Nephron progenitor cell (in vitro differentiated cells): ENCODE measurements at regions not wholly inside any gene's neighbourhood (a gene's known extent, or its start where the extent isn't known, plus 50 kb on each side); places are given as distances from the start of the nearest gene placed in this dataset.

Experiments used
- DNase-seq: peaks from one replicate; pipeline ENCODE4 v3.0.0; 2021
- H3K27ac Mint-ChIP-seq: 2 replicates; pipeline ENCODE4 v1.8.0; 2021; ENCODE audit warnings: mild to moderate bottlenecking, moderate library complexity, mixed read lengths
- H3K27me3 Mint-ChIP-seq: 2 replicates; pipeline ENCODE4 v1.8.0; 2021; ENCODE audit warnings: mild to moderate bottlenecking, low read depth, mixed read lengths; ENCODE audit not compliant: poor library complexity
- H3K36me3 Mint-ChIP-seq: 2 replicates; pipeline ENCODE4 v1.8.0; 2021; ENCODE audit warnings: low read depth, mixed read lengths
- H3K4me1 Mint-ChIP-seq: 2 replicates; pipeline ENCODE4 v1.8.0; 2021; ENCODE audit warnings: mixed read lengths
- H3K4me3 Mint-ChIP-seq: 2 replicates; pipeline ENCODE4 v1.8.0; 2021; ENCODE audit warnings: mild to moderate bottlenecking, moderate library complexity, mixed read lengths
- H3K9me3 Mint-ChIP-seq: 2 replicates; pipeline ENCODE4 v1.8.0; 2021; ENCODE audit warnings: mild to moderate bottlenecking, moderate library complexity, mixed read lengths
- TF ChIP-seq, protein P1 (sequence below): fragments of 200-600 bp; sonication (generic); IDR thresholded peaks from 2 replicates; pipeline ENCODE4 v1.5.0; 2021; ENCODE audit warnings: antibody characterized with exemption

DNA sequence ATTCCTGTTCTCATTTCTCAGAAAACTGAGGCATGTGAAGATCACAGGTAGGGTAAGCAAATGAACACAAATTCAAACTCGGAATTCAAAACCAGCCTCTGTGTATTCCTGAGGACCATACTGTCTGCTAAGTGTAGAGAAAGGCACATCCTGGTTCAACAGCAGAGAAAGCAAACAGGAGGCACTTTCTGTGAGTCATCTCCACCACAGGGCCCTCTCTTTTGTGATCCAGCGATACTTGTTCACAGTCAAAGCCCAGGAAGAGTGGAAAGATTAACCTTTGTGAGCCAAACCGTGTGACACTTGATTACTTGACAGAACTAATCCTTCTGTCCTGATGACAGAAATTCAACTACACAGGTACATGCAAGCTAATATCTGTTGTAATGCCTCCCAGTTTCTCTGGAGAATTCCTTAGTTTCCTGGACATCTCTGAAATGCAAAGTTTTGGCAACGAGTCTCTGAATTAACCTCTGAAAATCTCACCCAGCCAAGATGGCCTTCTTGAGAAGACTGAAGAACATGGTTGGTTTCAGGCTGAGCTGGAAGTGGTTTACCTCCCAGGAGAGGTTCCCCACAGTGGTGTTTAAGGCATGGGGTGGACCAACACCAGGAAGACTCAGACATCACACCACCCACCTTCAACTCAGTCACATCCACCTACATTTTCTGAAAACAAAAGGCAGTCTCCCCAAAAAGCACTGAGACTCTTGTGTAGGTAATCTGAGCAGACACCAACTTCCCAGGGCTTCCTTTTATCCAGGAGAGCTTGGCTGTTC is 98.2 kb upstream of the ERG start:
- Mint-ChIP-seq H3K4me3 (no peak overlapping the region), H3K9me3 (no peaks in the 10 kb centered on the region), H3K27me3 (peaks cover 10% of the 10 kb centered on the region), H3K4me1 (peaks cover 15% of the 10 kb centered on the region), H3K36me3 (no peaks in the 10 kb centered on the region), H3K27ac (no peak overlapping the region)
- DNase-seq, result no peak
- TF ChIP-seq, protein P1, sequence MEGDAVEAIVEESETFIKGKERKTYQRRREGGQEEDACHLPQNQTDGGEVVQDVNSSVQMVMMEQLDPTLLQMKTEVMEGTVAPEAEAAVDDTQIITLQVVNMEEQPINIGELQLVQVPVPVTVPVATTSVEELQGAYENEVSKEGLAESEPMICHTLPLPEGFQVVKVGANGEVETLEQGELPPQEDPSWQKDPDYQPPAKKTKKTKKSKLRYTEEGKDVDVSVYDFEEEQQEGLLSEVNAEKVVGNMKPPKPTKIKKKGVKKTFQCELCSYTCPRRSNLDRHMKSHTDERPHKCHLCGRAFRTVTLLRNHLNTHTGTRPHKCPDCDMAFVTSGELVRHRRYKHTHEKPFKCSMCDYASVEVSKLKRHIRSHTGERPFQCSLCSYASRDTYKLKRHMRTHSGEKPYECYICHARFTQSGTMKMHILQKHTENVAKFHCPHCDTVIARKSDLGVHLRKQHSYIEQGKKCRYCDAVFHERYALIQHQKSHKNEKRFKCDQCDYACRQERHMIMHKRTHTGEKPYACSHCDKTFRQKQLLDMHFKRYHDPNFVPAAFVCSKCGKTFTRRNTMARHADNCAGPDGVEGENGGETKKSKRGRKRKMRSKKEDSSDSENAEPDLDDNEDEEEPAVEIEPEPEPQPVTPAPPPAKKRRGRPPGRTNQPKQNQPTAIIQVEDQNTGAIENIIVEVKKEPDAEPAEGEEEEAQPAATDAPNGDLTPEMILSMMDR, result no peak

DNA sequence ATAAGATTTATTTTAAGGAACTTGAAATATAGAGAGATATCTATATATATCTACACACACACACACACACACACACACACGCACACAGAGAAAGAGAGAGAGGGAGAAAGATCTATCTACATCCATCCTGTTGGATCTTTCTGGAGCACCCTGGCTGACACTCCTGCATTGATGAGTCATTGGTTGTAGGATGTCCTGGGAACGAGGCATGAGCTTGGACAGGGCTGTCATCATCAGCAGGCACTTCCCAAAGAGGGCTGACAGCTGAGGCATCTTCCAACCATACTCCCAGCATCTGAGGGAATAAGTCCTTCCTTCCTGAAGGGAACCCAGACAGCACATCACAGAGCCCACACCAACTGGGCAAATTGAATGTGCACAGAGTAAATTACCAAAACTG is 99.1 kb upstream of the ERG start:
- Mint-ChIP-seq H3K27ac (no peak overlapping the region), H3K36me3 (no peaks in the 10 kb centered on the region), H3K27me3 (peaks cover 9% of the 10 kb centered on the region), H3K4me3 (no peak overlapping the region), H3K9me3 (no peaks in the 10 kb centered on the region), H3K4me1 (peaks cover 7% of the 10 kb centered on the region)
- TF ChIP-seq, protein P1, result no peak
- no peak for DNase-seq

DNA sequence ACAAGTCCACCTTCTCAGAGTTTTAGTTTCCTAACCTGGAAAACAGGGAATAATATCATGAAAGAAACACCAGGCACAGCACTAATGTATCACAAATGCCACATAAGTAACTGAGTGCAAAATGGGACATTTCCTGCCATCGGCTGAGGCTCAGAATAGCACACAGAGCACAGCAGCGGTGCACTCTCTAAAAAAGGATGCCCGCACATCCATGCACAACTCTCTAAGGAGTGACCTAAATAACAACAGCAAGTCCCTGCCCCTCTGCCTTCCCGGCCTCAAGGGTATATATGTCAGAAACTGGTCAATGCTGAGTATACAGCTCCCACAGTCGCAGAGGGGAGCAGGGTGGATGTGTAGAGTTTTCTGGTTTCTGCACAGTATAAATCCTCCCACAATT is 100.1 kb upstream of the ERG start:
- Mint-ChIP-seq H3K27me3 (peaks cover 9% of the 10 kb centered on the region), H3K36me3 (no peaks in the 10 kb centered on the region), H3K4me1 (no peaks in the 10 kb centered on the region), H3K9me3 (no peaks in the 10 kb centered on the region), H3K27ac (no peak overlapping the region), H3K4me3 (no peak overlapping the region)
- TF ChIP-seq, protein P1, result no peak
- no peak for DNase-seq

DNA sequence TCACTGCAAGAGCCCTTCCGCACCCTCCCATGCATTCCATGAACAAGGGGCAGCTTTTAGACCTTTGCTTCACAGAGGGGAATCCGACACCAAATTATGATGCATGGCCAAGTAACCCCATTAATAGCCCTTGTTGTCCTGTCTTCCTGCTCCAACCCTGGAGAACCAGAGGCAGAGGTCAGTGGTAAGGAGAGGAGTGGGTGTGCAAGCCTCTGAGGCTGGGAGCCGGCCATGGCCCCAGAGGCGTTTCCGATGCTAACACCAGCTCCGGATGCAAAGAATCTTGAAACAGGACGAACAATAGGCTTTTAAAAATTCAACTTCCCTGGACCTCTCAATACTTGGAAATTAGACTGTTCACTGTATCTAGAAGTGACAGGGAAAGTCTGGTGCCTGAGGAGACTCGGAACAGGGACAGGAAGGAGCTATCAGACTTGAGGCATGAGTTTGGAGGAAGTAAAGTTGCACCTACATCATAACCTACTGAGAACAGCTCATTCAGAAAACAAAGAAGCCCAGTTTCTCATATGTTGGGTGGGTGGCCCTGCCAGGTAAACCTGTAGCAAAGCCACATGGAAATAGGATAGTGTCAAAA is 101.2 kb upstream of the ERG start:
- Mint-ChIP-seq H3K27me3 (peaks cover 9% of the 10 kb centered on the region), H3K36me3 (no peaks in the 10 kb centered on the region), H3K4me1 (no peaks in the 10 kb centered on the region), H3K4me3 (no peak overlapping the region), H3K9me3 (no peaks in the 10 kb centered on the region), H3K27ac (no peak overlapping the region)
- TF ChIP-seq, protein P1, result no peak
- no peak for DNase-seq

DNA sequence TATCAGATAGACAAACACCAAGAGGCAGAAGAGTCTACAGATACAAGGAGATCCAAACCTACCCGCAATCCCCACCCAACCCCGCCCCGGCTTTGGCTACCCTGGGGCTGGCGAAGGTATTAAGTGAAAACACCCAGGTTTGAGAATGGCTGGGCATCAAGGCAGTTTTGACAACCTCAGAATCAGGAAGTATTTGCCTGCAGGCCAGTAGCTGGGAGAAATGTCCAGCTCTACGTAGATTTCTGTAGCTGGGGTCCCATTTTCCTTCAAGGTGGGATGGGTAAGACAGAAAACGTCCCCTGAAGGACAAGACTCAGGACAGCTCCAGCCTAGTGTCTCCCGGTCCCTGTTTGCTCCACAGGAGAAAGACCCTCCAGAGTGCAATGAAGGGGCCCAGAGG is 101.8 kb upstream of the ERG start:
- Mint-ChIP-seq H3K36me3 (no peaks in the 10 kb centered on the region), H3K4me1 (no peaks in the 10 kb centered on the region), H3K27me3 (peaks cover 6% of the 10 kb centered on the region), H3K9me3 (no peaks in the 10 kb centered on the region), H3K4me3 (no peak overlapping the region), H3K27ac (no peak overlapping the region)
- TF ChIP-seq, protein P1, result no peak
- no peak for DNase-seq

DNA sequence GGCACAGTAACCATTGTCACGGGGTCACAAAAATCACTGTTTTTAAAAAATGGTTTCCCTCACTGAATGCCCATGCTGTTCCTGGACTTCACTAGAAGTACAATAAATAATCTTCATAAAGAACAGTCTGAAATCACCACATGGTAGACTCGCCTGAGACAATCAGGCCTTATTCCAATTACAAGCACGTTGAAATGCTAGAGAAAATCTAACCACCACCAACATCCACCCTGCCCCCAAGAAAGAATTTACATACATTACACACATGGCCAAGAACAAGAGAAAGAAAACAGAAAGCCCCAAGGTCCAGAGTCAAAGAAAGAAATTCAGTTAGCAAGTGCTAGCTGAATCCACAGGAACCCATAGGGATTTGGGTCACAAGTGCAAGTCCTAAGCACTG is 107.0 kb upstream of the ERG start:
- H3K27me3 Mint-ChIP-seq, result peaks cover 4% of the 10 kb centered on the region
- H3K36me3 Mint-ChIP-seq, result no peaks in the 10 kb centered on the region
- DNase-seq, result no peak
- H3K4me1 Mint-ChIP-seq, result no peaks in the 10 kb centered on the region
- H3K4me3 Mint-ChIP-seq, result no peak overlapping the region
- H3K9me3 Mint-ChIP-seq, result no peaks in the 10 kb centered on the region
- TF ChIP-seq, protein P1, result no peak
- H3K27ac Mint-ChIP-seq, result no peak overlapping the region
